ENCODE measurements at regions not wholly inside any gene's neighbourhood (a gene's known extent, or its start where the extent isn't known, plus 50 kb on each side); places are given as distances from the start of the nearest gene placed in this dataset.
"Not testable (repeated sequence)": the region's sequence is repeated elsewhere in the genome, so short reads cannot be mapped to it uniquely, and the experiment has no call there.

- H3K4me1 ChIP-seq = no peaks in the 10 kb centered on the region
- WGBS, 2 donors = 92 to 95% methylated on average over 3 of the region's 3 CpGs
- TF ChIP-seq EP300 (IDR thresholded peaks at IDR 0.05) = no peak
- TF ChIP-seq POLR2A (IDR thresholded peaks at IDR 0.05) = no peak
- no peak for TF ChIP-seq CTCF (IDR thresholded peaks at IDR 0.05)
- no peak overlapping the region for H3K27ac ChIP-seq
- DNase-seq (ENCODE audit: low spot score in 2 of 2) = no peak
- peaks cover 0 to 16% (median 2%) of the 10 kb centered on the region in 4 donors for H3K9me3 ChIP-seq
- no peaks in the 10 kb centered on the region for H3K36me3 ChIP-seq
- H3K4me3 ChIP-seq = no peak overlapping the region
- no peaks in the 10 kb centered on the region for H3K27me3 ChIP-seq
Observed at GRCh38 chr13:65275108-65275507, 1955.0 kb downstream of the PCDH9 start.

DNA sequence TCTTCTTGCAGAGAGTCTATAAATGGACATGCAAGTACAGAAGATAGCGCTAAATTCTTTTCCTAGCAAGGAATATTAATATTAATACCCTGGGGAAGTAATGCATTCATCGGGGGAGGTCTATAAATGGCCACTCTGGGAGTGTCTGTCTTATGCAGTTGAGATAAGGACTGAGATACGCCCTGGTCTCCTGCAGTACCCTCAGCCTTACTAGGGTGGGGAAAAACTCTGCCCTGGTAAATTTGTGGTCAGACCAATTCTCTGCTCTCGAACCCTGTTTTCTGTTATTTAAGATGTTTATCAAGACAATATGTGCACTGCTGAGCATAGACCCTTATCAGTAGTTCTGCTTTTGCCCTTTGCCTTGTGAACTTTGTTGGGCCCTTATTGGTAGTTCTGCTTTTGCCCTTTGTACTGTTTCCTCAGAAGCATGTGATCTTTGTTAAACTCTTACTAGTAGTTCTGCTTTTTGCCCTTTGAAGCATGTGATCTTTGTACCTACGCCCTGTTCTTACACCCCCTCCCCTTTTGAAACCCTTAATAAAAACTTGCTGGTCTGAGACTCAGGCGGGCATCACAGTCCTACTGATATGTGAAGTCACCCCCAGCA is 1956.2 kb downstream of the PCDH9 start:
- WGBS, 2 donors = 93 to 95% methylated on average over 6 of the region's 6 CpGs
- not testable (repeated sequence) for H3K4me3 ChIP-seq; DNase-seq (ENCODE audit: low spot score in 2 of 2)

GRCh38 chr13:65268009-65268408 is 1962.1 kb downstream of the PCDH9 start:
- Histone ChIP-seq H3K27me3 (no peaks in the 10 kb centered on the region), H3K36me3 (no peaks in the 10 kb centered on the region), H3K9me3 (no peaks in the 10 kb centered on the region), H3K4me1 (no peaks in the 10 kb centered on the region), H3K4me3 (no peak overlapping the region), H3K27ac (no peak overlapping the region)
- TF ChIP-seq POLR2A (IDR thresholded peaks at IDR 0.05) = no peak
- no peak for TF ChIP-seq EP300 (IDR thresholded peaks at IDR 0.05)
- TF ChIP-seq CTCF (IDR thresholded peaks at IDR 0.05) = no peak
- no peak for DNase-seq (ENCODE audit: low spot score in 2 of 2)

More for the DNA sequence above, 1956.2 kb downstream of the PCDH9 start:
- not testable (repeated sequence) for H3K27me3 ChIP-seq, H3K27ac ChIP-seq, H3K4me1 ChIP-seq, H3K36me3 ChIP-seq
- peaks cover 0 to 16% (median 2%) of the 10 kb centered on the region in 4 donors for H3K9me3 ChIP-seq

DNA sequence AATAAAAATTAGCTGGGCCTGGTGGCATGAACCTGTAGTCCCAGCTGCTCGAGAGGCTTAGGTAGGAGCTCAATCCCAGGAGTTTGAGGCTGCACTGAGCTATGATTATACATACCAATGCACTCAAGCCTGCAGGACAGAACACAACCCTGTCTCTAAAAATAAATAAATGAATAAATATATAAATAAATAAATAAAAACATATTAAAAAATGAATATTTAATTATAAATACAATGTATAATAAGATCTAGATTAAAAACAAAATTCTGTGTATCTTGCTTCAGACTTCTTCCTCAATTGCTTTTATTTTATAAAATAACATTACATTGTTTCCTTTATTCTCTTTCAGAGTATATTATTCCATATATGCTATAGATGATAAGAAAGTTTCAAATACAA is 1964.1 kb downstream of the PCDH9 start:
- H3K4me3 ChIP-seq = no peak overlapping the region
- H3K4me1 ChIP-seq = peaks cover 0 to 7% (median 0%) of the 10 kb centered on the region in 4 donors
- H3K27ac ChIP-seq = no peak overlapping the region
- H3K27me3 ChIP-seq = no peaks in the 10 kb centered on the region
- no peaks in the 10 kb centered on the region for H3K36me3 ChIP-seq
- no peaks in the 10 kb centered on the region for H3K9me3 ChIP-seq
- TF ChIP-seq CTCF (IDR thresholded peaks at IDR 0.05) (no peak), POLR2A (IDR thresholded peaks at IDR 0.05) (no peak), EP300 (IDR thresholded peaks at IDR 0.05) (no peak)
- DNase-seq (ENCODE audit: low spot score in 2 of 2) = no peak
- WGBS, 2 donors = 79 to 81% methylated on average over 1 of the region's 1 CpG

GRCh38 chr13:65264066-65264465 is 1966.1 kb downstream of the PCDH9 start:
- no peak for DNase-seq (ENCODE audit: low spot score in 2 of 2)
- H3K4me1 ChIP-seq = peaks cover 0 to 13% (median 0%) of the 10 kb centered on the region in 4 donors
- no peak overlapping the region for H3K27ac ChIP-seq
- no peaks in the 10 kb centered on the region for H3K27me3 ChIP-seq
- WGBS, 2 donors = 63 to 100% methylated on average over 2 of the region's 2 CpGs
- H3K9me3 ChIP-seq = no peaks in the 10 kb centered on the region
- no peak overlapping the region for H3K4me3 ChIP-seq
- TF ChIP-seq CTCF (IDR thresholded peaks at IDR 0.05) (no peak), EP300 (IDR thresholded peaks at IDR 0.05) (no peak), POLR2A (IDR thresholded peaks at IDR 0.05) (no peak)
- H3K36me3 ChIP-seq = no peaks in the 10 kb centered on the region
